H9 (cell line): ENCODE measurements at regions not wholly inside any gene's neighbourhood (a gene's known extent, or its start where the extent isn't known, plus 50 kb on each side); places are given as distances from the start of the nearest gene placed in this dataset.

Experiments used
- DNase-seq: peaks from one replicate; pipeline ENCODE4 v3.0.0-alpha.2; 2017
- H2AFZ ChIP-seq: one replicate; pipeline ENCODE4 v1.6.1; 2013; ENCODE audit warnings: mild to moderate bottlenecking, low read length, control low read depth, moderate library complexity
- H2AK5ac ChIP-seq: 2 replicates; pipeline ENCODE4 v1.6.1; 2013; ENCODE audit warnings: low read length, control low read depth, mixed read lengths; ENCODE audit not compliant: insufficient read length
- H2BK120ac ChIP-seq: one replicate; pipeline ENCODE4 v1.6.1; 2013; ENCODE audit warnings: low read depth, mild to moderate bottlenecking, low read length, control low read depth, inconsistent platforms; ENCODE audit not compliant: poor library complexity, severe bottlenecking
- H2BK12ac ChIP-seq: 2 replicates; pipeline ENCODE4 v1.6.1; 2013; ENCODE audit warnings: low read length, control low read depth, mixed read lengths, low read depth; ENCODE audit not compliant: insufficient read length
- H2BK15ac ChIP-seq: 2 replicates; pipeline ENCODE4 v1.6.1; 2013; ENCODE audit warnings: low read depth, low read length, control low read depth
- H2BK20ac ChIP-seq: one replicate; pipeline ENCODE4 v1.6.1; 2013; ENCODE audit warnings: low read depth, mild to moderate bottlenecking, low read length, control low read depth, inconsistent platforms; ENCODE audit not compliant: poor library complexity, severe bottlenecking
- H2BK5ac ChIP-seq: 2 replicates; pipeline ENCODE4 v1.6.1; 2013; ENCODE audit warnings: low read length, control low read depth, mixed read lengths; ENCODE audit not compliant: insufficient read length
- H3K14ac ChIP-seq: 2 replicates; pipeline ENCODE4 v1.6.1; 2013; ENCODE audit warnings: low read length, control low read depth; ENCODE audit not compliant: insufficient read depth
- H3K18ac ChIP-seq: 2 replicates; pipeline ENCODE4 v1.6.1; 2013; ENCODE audit warnings: low read depth, mild to moderate bottlenecking, mixed read lengths, low read length, control low read depth; ENCODE audit not compliant: insufficient read length
- H3K23ac ChIP-seq: 2 replicates; pipeline ENCODE4 v1.6.1; 2013; ENCODE audit warnings: low read length, control low read depth, mixed read lengths, low read depth; ENCODE audit not compliant: insufficient read length
- H3K23me2 ChIP-seq: 2 replicates; pipeline ENCODE4 v1.6.1; 2013; ENCODE audit warnings: low read depth, mild to moderate bottlenecking, mixed read lengths, low read length, control low read depth; ENCODE audit not compliant: insufficient read length, poor library complexity, severe bottlenecking
- H3K27ac ChIP-seq: 2 replicates; pipeline ENCODE4 v1.5.1; 2013; ENCODE audit warnings: low read length, control low read depth, mixed read lengths, low read depth; ENCODE audit not compliant: insufficient read length
- H3K27me3 ChIP-seq: 2 replicates; pipeline ENCODE4 v1.6.1; 2013; ENCODE audit warnings: low read length, control low read depth, inconsistent platforms; ENCODE audit not compliant: insufficient read depth
- H3K4ac ChIP-seq: 2 replicates; pipeline ENCODE4 v1.6.1; 2013; ENCODE audit warnings: low read depth, mild to moderate bottlenecking, control low read depth, inconsistent platforms, low read length, moderate library complexity
- H3K4me1 ChIP-seq: 2 replicates; pipeline ENCODE4 v1.6.1; 2013; ENCODE audit warnings: low read length, control low read depth, inconsistent platforms; ENCODE audit not compliant: insufficient read depth
- H3K4me2 ChIP-seq: 2 replicates; pipeline ENCODE4 v1.6.1; 2013; ENCODE audit warnings: low read length, control low read depth, mixed read lengths; ENCODE audit not compliant: insufficient read length, insufficient read depth
- H3K56ac ChIP-seq: 2 replicates; pipeline ENCODE4 v1.6.1; 2013; ENCODE audit warnings: low read depth, mild to moderate bottlenecking, mixed read lengths, low read length, control low read depth; ENCODE audit not compliant: insufficient read length
- H3K79me1 ChIP-seq: 2 replicates; pipeline ENCODE4 v1.6.1; 2013; ENCODE audit warnings: low read depth, mild to moderate bottlenecking, moderate library complexity, low read length, control low read depth, inconsistent platforms; ENCODE audit not compliant: insufficient read depth, poor library complexity, severe bottlenecking
- H3K79me2 ChIP-seq: 2 replicates; pipeline ENCODE4 v1.6.1; 2013; ENCODE audit warnings: low read length, control low read depth, inconsistent platforms; ENCODE audit not compliant: insufficient read depth
- H3K9ac ChIP-seq: 2 replicates; pipeline ENCODE4 v1.6.1; 2013; ENCODE audit warnings: low read length, control low read depth, mixed read lengths; ENCODE audit not compliant: insufficient read length; ENCODE audit errors: extremely low read depth
- H3K9me3 ChIP-seq: one replicate; pipeline ENCODE4 v1.6.1; 2013; ENCODE audit warnings: low read depth, low read length, inconsistent platforms; ENCODE audit not compliant: control insufficient read depth
- H3T11ph ChIP-seq: one replicate; pipeline ENCODE4 v1.6.1; 2013; ENCODE audit warnings: mild to moderate bottlenecking, low read length, control low read depth, inconsistent platforms
- H4K20me1 ChIP-seq: one replicate; pipeline ENCODE4 v1.6.1; 2013; ENCODE audit not compliant: control insufficient read depth, insufficient read length, insufficient read depth
- H4K5ac ChIP-seq: 2 replicates; pipeline ENCODE4 v1.6.1; 2013; ENCODE audit warnings: low read depth, mild to moderate bottlenecking, mixed read lengths, low read length, control low read depth; ENCODE audit not compliant: insufficient read length
- H4K8ac ChIP-seq: replicated peaks from 2 replicates; pipeline ENCODE4 v1.6.1; 2013; ENCODE audit warnings: low read length, control low read depth, mixed read lengths, low read depth; ENCODE audit not compliant: insufficient read length
- H4K91ac ChIP-seq: 2 replicates; pipeline ENCODE4 v1.6.1; 2013; ENCODE audit warnings: low read depth, mild to moderate bottlenecking, moderate library complexity, mixed read lengths, low read length, control low read depth; ENCODE audit not compliant: insufficient read length
- H3K27ac Mint-ChIP-seq, 3 experiments: 2 replicates in 2 of 3; 3 replicates in 1 of 3; pipeline ENCODE4 v1.8.0; 2020 to 2021; ENCODE audit warnings: mixed read lengths in 3 of 3, mild to moderate bottlenecking in 1 of 3, moderate library complexity in 1 of 3
- H3K27me3 Mint-ChIP-seq: 2 replicates; pipeline ENCODE4 v1.8.0; 2021; ENCODE audit warnings: low read depth, mild to moderate bottlenecking, moderate library complexity, mixed read lengths
- H3K36me3 Mint-ChIP-seq, 3 experiments: 2 replicates in 2 of 3; 3 replicates in 1 of 3; pipeline ENCODE4 v1.8.0; 2020 to 2021; ENCODE audit warnings: low read depth in 3 of 3, mixed read lengths in 3 of 3; ENCODE audit not compliant: insufficient read depth in 1 of 3
- H3K4me1 Mint-ChIP-seq, 2 experiments: 2 replicates each; pipeline ENCODE4 v1.8.0; 2020; ENCODE audit warnings: mixed read lengths in 2 of 2
- H3K4me3 Mint-ChIP-seq, 2 experiments: 2 replicates in 1 of 2; 3 replicates in 1 of 2; pipeline ENCODE4 v1.8.0; 2020 to 2021; ENCODE audit warnings: mild to moderate bottlenecking in 2 of 2, mixed read lengths in 2 of 2, moderate library complexity in 1 of 2
- H3K9me3 Mint-ChIP-seq, 2 experiments: 2 replicates in 1 of 2; 3 replicates in 1 of 2; pipeline ENCODE4 v1.8.0; 2020; ENCODE audit warnings: mild to moderate bottlenecking in 2 of 2, mixed read lengths in 2 of 2, moderate library complexity in 1 of 2
- WGBS: extraction: QIAGEN DNeasy Blood & Tissue Kit; methylation state at CpG from one replicate; pipeline ENCODE4 v1.1.7; 2013; ENCODE audit warnings: missing lambda C conversion rate, low lambda C conversion rate, mixed read lengths; ENCODE audit not compliant: insufficient read length; ENCODE audit errors: extremely low coverage; 5-methylcytosine and 5-hydroxymethylcytosine counted together
- TF ChIP-seq, protein P1 (sequence below): fragments of 200-600 bp; sonication (generic); conservative IDR thresholded peaks from 3 replicates; pipeline ENCODE4 v1.8.0; 2021; ENCODE audit warnings: antibody characterized with exemption, mild to moderate bottlenecking

DNA sequence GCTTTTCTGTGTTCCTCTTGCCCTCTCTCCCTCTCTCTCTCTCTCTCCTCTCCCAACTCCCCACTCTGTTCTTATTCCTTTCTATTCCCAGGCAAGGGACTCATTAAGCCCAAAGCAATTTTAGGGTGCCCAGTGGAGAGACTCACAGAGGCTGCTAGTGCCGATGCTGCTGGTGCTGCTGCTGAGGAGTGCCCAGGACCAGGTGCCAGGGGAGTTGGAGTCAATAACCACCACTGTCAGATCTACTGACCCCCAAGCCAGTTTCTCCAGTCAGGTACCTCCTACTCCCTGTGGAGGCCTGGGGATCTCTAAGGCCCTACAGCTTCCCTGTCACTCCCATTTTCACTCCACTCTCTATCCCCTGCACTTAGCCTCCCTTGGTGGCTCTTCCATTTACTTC, 54.2 kb upstream of the LAS1L start:
- Histone ChIP-seq H2AK5ac (no peak overlapping the region), H2BK20ac (no peak overlapping the region), H2BK5ac (no peak overlapping the region), H3K79me1 (no peaks in the 10 kb centered on the region), H3K23me2 (no peaks in the 10 kb centered on the region), H4K5ac (no peak overlapping the region), H2BK15ac (no peak overlapping the region), H2AFZ (no peak overlapping the region), H3K27ac (no peak overlapping the region), H3K18ac (no peak overlapping the region), H3K9ac (no peak overlapping the region), H4K8ac (no peak overlapping the region), H4K20me1 (no peaks in the 10 kb centered on the region), H3K56ac (no peak overlapping the region), H3T11ph (no peak overlapping the region), H3K27me3 (no peaks in the 10 kb centered on the region), H3K4me2 (no peak overlapping the region), H3K9me3 (peaks cover 28% of the 10 kb centered on the region), H3K4ac (no peak overlapping the region), H3K23ac (no peak overlapping the region), H2BK12ac (no peak overlapping the region), H3K4me1 (no peaks in the 10 kb centered on the region), H4K91ac (no peak overlapping the region), H3K79me2 (no peaks in the 10 kb centered on the region), H2BK120ac (no peak overlapping the region), H3K14ac (no peak overlapping the region)
- WGBS, result no CpG with 5 or more reads among the region's 1 CpG
- Mint-ChIP-seq H3K27me3 (peaks cover 6% of the 10 kb centered on the region), H3K36me3 (peaks cover 0 to 3% (median 0%) of the 10 kb centered on the region in 3 experiments; a peak in 3 of 7 replicates), H3K4me1 (peaks cover 5 to 14% of the 10 kb centered on the region in 2 experiments), H3K27ac (no peak overlapping the region), H3K9me3 (peaks cover 57 to 64% of the 10 kb centered on the region in 2 experiments), H3K4me3 (no peak overlapping the region)
- TF ChIP-seq, protein P1, sequence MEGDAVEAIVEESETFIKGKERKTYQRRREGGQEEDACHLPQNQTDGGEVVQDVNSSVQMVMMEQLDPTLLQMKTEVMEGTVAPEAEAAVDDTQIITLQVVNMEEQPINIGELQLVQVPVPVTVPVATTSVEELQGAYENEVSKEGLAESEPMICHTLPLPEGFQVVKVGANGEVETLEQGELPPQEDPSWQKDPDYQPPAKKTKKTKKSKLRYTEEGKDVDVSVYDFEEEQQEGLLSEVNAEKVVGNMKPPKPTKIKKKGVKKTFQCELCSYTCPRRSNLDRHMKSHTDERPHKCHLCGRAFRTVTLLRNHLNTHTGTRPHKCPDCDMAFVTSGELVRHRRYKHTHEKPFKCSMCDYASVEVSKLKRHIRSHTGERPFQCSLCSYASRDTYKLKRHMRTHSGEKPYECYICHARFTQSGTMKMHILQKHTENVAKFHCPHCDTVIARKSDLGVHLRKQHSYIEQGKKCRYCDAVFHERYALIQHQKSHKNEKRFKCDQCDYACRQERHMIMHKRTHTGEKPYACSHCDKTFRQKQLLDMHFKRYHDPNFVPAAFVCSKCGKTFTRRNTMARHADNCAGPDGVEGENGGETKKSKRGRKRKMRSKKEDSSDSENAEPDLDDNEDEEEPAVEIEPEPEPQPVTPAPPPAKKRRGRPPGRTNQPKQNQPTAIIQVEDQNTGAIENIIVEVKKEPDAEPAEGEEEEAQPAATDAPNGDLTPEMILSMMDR, result no peak
- DNase-seq, result no peak
